KMS-11 (cell line): ENCODE measurements at regions not wholly inside any gene's neighbourhood (a gene's known extent, or its start where the extent isn't known, plus 50 kb on each side); places are given as distances from the start of the nearest gene placed in this dataset.

Experiments
- H2AFZ ChIP-seq: fragments of 200-600 bp; sonication (generic); 2 replicates; pipeline ENCODE4 v1.6.1; 2016; ENCODE audit warnings: antibody characterized with exemption, mixed run types, low read depth
- H3K27ac ChIP-seq: fragments of 200-600 bp; sonication (generic); 2 replicates; pipeline ENCODE4 v1.6.1; 2016; ENCODE audit warnings: mild to moderate bottlenecking, mixed run types
- H3K27me3 ChIP-seq: fragments of 200-600 bp; sonication (generic); 2 replicates; pipeline ENCODE4 v1.6.1; 2017; ENCODE audit warnings: mild to moderate bottlenecking, low read depth, mixed run types, moderate library complexity; ENCODE audit not compliant: insufficient read depth
- H3K36me3 ChIP-seq: fragments of 200-600 bp; sonication (generic); 2 replicates; pipeline ENCODE4 v1.6.1; 2017; ENCODE audit warnings: mild to moderate bottlenecking, mixed run types; ENCODE audit not compliant: insufficient read depth
- H3K4me1 ChIP-seq: fragments of 200-600 bp; sonication (generic); 2 replicates; pipeline ENCODE4 v1.6.1; 2016; ENCODE audit warnings: mild to moderate bottlenecking, low read depth, mixed run types; ENCODE audit not compliant: poor library complexity, severe bottlenecking
- H3K4me2 ChIP-seq: fragments of 200-600 bp; sonication (generic); 2 replicates; pipeline ENCODE4 v1.7.0; 2016; ENCODE audit warnings: mild to moderate bottlenecking, mixed run types
- H3K4me3 ChIP-seq: fragments of 200-600 bp; sonication (generic); IDR thresholded peaks from 2 replicates; pipeline ENCODE4 v1.6.1; 2017; ENCODE audit warnings: low read depth, low read length, mixed read lengths; ENCODE audit not compliant: insufficient read depth
- H3K79me2 ChIP-seq: fragments of 200-600 bp; sonication (generic); 2 replicates; pipeline ENCODE4 v1.6.1; 2016; ENCODE audit warnings: low read depth, mixed run types; ENCODE audit not compliant: insufficient read depth
- H3K9ac ChIP-seq: fragments of 200-600 bp; sonication (generic); 2 replicates; pipeline ENCODE4 v1.6.1; 2016; ENCODE audit warnings: mild to moderate bottlenecking, mixed run types
- H4K20me1 ChIP-seq: fragments of 200-600 bp; sonication (generic); 2 replicates; pipeline ENCODE4 v1.6.1; 2016; ENCODE audit warnings: mild to moderate bottlenecking, mixed run types; ENCODE audit not compliant: insufficient read depth
- CTCF ChIP-seq: fragments of 200-600 bp; sonication (generic); conservative IDR thresholded peaks from 2 replicates; pipeline ENCODE4 v1.6.1; 2017; ENCODE audit warnings: low read depth, mild to moderate bottlenecking, antibody characterized with exemption, low read length, moderate library complexity, mixed read lengths

GRCh38 chr15:93418566-93418965 is 329.6 kb upstream of the RGMA start:
- TF ChIP-seq CTCF, result no peak

GRCh38 chr15:93417631-93418030 is 328.6 kb upstream of the RGMA start:
- Histone ChIP-seq H3K4me2 (no peak overlapping the region), H3K4me1 (no peaks in the 10 kb centered on the region)

More at GRCh38 chr15:93418566-93418965, 329.6 kb upstream of the RGMA start:
- Histone ChIP-seq H3K9ac (no peak overlapping the region), H3K4me3 (no peak overlapping the region), H3K79me2 (no peaks in the 10 kb centered on the region), H3K4me2 (no peak overlapping the region), H2AFZ (no peak overlapping the region), H3K4me1 (no peaks in the 10 kb centered on the region), H3K27ac (no peak overlapping the region), H3K36me3 (no peaks in the 10 kb centered on the region), H4K20me1 (no peaks in the 10 kb centered on the region), H3K27me3 (no peaks in the 10 kb centered on the region)

GRCh38 chr15:93417156-93417555 is 328.1 kb upstream of the RGMA start:
- H3K9ac ChIP-seq, result no peak overlapping the region
- no peaks in the 10 kb centered on the region for H3K4me1 ChIP-seq
- H3K36me3 ChIP-seq, result no peaks in the 10 kb centered on the region
- no peak for TF ChIP-seq CTCF
- H2AFZ ChIP-seq, result no peak overlapping the region
- H3K4me2 ChIP-seq, result no peak overlapping the region
- no peaks in the 10 kb centered on the region for H3K27me3 ChIP-seq
- no peak overlapping the region for H3K4me3 ChIP-seq
- H3K27ac ChIP-seq, result no peak overlapping the region
- H3K79me2 ChIP-seq, result no peaks in the 10 kb centered on the region
- H4K20me1 ChIP-seq, result no peaks in the 10 kb centered on the region

More at GRCh38 chr15:93417631-93418030, 328.6 kb upstream of the RGMA start:
- no peaks in the 10 kb centered on the region for H3K79me2 ChIP-seq
- TF ChIP-seq CTCF, result no peak
- H3K9ac ChIP-seq, result no peak overlapping the region
- H3K27ac ChIP-seq, result no peak overlapping the region
- H3K27me3 ChIP-seq, result no peaks in the 10 kb centered on the region
- H2AFZ ChIP-seq, result no peak overlapping the region
- no peak overlapping the region for H3K4me3 ChIP-seq
- H4K20me1 ChIP-seq, result no peaks in the 10 kb centered on the region
- no peaks in the 10 kb centered on the region for H3K36me3 ChIP-seq

- H3K9ac ChIP-seq, result no peak overlapping the region
- TF ChIP-seq CTCF, result no peak
- no peaks in the 10 kb centered on the region for H4K20me1 ChIP-seq
- H3K27me3 ChIP-seq, result no peaks in the 10 kb centered on the region
- no peaks in the 10 kb centered on the region for H3K4me1 ChIP-seq
- no peak overlapping the region for H3K4me2 ChIP-seq
- no peak overlapping the region for H3K27ac ChIP-seq
- H2AFZ ChIP-seq, result no peak overlapping the region
- no peaks in the 10 kb centered on the region for H3K79me2 ChIP-seq
- H3K36me3 ChIP-seq, result no peaks in the 10 kb centered on the region
- H3K4me3 ChIP-seq, result no peak overlapping the region
Measured at GRCh38 chr15:93415576-93415975, 326.6 kb upstream of the RGMA start.
